ENCODE measurements at regions not wholly inside any gene's neighbourhood (a gene's known extent, or its start where the extent isn't known, plus 50 kb on each side); places are given as distances from the start of the nearest gene placed in this dataset.

GRCh38 chr4:149072384-149072783, 630.2 kb upstream of the NR3C2 start:
- TF ChIP-seq, protein P1, sequence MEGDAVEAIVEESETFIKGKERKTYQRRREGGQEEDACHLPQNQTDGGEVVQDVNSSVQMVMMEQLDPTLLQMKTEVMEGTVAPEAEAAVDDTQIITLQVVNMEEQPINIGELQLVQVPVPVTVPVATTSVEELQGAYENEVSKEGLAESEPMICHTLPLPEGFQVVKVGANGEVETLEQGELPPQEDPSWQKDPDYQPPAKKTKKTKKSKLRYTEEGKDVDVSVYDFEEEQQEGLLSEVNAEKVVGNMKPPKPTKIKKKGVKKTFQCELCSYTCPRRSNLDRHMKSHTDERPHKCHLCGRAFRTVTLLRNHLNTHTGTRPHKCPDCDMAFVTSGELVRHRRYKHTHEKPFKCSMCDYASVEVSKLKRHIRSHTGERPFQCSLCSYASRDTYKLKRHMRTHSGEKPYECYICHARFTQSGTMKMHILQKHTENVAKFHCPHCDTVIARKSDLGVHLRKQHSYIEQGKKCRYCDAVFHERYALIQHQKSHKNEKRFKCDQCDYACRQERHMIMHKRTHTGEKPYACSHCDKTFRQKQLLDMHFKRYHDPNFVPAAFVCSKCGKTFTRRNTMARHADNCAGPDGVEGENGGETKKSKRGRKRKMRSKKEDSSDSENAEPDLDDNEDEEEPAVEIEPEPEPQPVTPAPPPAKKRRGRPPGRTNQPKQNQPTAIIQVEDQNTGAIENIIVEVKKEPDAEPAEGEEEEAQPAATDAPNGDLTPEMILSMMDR (IDR thresholded peaks at IDR 0.05): no peak
- TF ChIP-seq POLR2A (IDR thresholded peaks at IDR 0.05): no peak
